ENCODE measurements at regions not wholly inside any gene's neighbourhood (a gene's known extent, or its start where the extent isn't known, plus 50 kb on each side); places are given as distances from the start of the nearest gene placed in this dataset.
A peak's percentile ranks its signal among the peaks of the same experiment; 100 is the strongest.

DNA sequence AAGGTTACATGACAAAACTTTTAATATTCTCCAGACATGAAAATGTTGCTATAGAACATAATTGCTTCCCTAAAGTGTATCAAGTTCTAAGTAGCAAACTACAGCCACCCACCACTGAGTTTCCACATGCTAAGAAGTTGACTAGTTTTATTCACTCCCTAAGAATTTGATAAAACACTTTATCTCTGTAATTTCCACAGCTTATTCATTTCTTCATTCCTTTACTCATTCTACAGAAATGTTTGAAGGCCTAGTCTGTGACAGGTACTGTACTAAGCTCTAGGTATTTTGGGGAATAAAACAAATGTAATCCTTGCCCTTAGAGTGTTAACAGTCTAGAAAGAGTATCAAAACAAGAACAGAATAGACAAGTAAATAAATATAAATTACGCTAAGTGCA lies 101.8 kb upstream of the DIAPH3 start:
- Histone ChIP-seq H3K27ac (ENCODE audit: low read length) (no peak overlapping the region), H2AFZ (ENCODE audit: low read depth, low read length) (no peak overlapping the region), H3K4me2 (ENCODE audit: insufficient read depth, low read length) (no peak overlapping the region), H3K79me2 (ENCODE audit: insufficient read depth, low read length) (no peaks in the 10 kb centered on the region), H3K9me3 (ENCODE audit: insufficient read depth, low read length, severe bottlenecking) (no peaks in the 10 kb centered on the region), H3K9ac (ENCODE audit: low read depth, low read length) (no peak overlapping the region), H3K4me3 (ENCODE audit: low read depth in 1 of 2, low read length in 2 of 2) (no peak overlapping the region), H4K20me1 (ENCODE audit: insufficient read depth, low read length) (no peaks in the 10 kb centered on the region), H3K27me3 (ENCODE audit: insufficient read depth, low read length, poor library complexity) (no peaks in the 10 kb centered on the region), H3K4me1 (ENCODE audit: insufficient read depth, low read length) (peaks cover 14% of the 10 kb centered on the region), H3K36me3 (ENCODE audit: insufficient read depth, low read length) (no peaks in the 10 kb centered on the region)
- no peak for TF ChIP-seq EZH2 (IDR thresholded peaks at IDR 0.05; ENCODE audit: borderline replicate concordance, low read depth, low read length, severe bottlenecking)
- TF ChIP-seq, protein P1, sequence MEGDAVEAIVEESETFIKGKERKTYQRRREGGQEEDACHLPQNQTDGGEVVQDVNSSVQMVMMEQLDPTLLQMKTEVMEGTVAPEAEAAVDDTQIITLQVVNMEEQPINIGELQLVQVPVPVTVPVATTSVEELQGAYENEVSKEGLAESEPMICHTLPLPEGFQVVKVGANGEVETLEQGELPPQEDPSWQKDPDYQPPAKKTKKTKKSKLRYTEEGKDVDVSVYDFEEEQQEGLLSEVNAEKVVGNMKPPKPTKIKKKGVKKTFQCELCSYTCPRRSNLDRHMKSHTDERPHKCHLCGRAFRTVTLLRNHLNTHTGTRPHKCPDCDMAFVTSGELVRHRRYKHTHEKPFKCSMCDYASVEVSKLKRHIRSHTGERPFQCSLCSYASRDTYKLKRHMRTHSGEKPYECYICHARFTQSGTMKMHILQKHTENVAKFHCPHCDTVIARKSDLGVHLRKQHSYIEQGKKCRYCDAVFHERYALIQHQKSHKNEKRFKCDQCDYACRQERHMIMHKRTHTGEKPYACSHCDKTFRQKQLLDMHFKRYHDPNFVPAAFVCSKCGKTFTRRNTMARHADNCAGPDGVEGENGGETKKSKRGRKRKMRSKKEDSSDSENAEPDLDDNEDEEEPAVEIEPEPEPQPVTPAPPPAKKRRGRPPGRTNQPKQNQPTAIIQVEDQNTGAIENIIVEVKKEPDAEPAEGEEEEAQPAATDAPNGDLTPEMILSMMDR (IDR thresholded peaks at IDR 0.05; ENCODE audit: borderline replicate concordance, extremely low read depth, low read length, poor library complexity, severe bottlenecking) = no peak
- ATAC-seq (ENCODE audit: insufficient read depth, low read depth) (no peak), DNase-seq (no peak)

DNA sequence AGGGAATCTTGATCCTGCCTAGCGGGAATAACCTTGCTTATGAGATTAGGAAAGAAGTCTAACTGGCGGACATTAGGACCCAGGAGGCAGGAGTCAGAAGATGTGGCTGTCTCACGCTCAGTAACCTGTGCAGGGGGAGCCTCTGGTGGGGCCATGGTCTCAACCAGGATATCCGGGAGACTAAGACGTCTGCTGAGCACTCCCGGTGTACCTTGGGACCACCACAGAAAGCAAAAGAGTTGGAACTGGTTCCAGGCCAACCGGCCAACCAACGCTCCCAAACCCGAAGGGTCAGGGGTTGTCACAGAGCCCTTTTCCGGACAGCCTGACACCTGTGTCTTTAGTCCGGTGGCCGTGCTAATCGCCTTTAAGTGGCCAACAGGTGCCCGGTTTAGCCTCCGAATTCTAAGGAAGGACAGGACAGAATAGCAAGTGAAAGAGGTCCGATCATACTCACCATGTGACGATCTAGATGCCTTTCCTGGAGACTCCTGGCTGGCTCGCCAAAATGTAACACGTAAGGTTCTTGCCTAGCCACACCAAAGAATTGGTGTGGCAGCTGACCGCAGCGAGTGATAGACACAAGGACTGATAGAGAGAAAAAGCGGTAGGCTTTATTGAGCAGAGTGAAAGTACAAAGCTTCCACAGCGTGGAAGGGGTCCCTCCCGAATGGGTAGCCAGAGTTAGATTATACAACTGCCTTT lies 103.9 kb upstream of the DIAPH3 start:
- peak; percentile 75 for DNase-seq
- no peaks in the 10 kb centered on the region for H3K9me3 ChIP-seq (ENCODE audit: insufficient read depth, low read length, severe bottlenecking)
- H3K79me2 ChIP-seq (ENCODE audit: insufficient read depth, low read length) = no peaks in the 10 kb centered on the region
- H3K27ac ChIP-seq (ENCODE audit: low read length) = peak overlapping the region; percentile 59
- H3K4me2 ChIP-seq (ENCODE audit: insufficient read depth, low read length) = peak overlapping the region; percentile 59
- peak overlapping the region; percentile 31 to 63; a peak in 3 of 4 replicates for H3K4me3 ChIP-seq (ENCODE audit: low read depth in 1 of 2, low read length in 2 of 2)
- no peaks in the 10 kb centered on the region for H3K27me3 ChIP-seq (ENCODE audit: insufficient read depth, low read length, poor library complexity)
- no peaks in the 10 kb centered on the region for H4K20me1 ChIP-seq (ENCODE audit: insufficient read depth, low read length)
- H3K4me1 ChIP-seq (ENCODE audit: insufficient read depth, low read length) = peaks cover 14% of the 10 kb centered on the region
- peak overlapping the region; percentile 53 for H3K9ac ChIP-seq (ENCODE audit: low read depth, low read length)
- peak; percentile 99 for ATAC-seq (ENCODE audit: insufficient read depth, low read depth)
- peak overlapping the region; percentile 82 for H2AFZ ChIP-seq (ENCODE audit: low read depth, low read length)
- no peaks in the 10 kb centered on the region for H3K36me3 ChIP-seq (ENCODE audit: insufficient read depth, low read length)
- TF ChIP-seq EZH2 (IDR thresholded peaks at IDR 0.05; ENCODE audit: borderline replicate concordance, low read depth, low read length, severe bottlenecking) = no peak
- TF ChIP-seq, protein P1 (IDR thresholded peaks at IDR 0.05; ENCODE audit: borderline replicate concordance, extremely low read depth, low read length, poor library complexity, severe bottlenecking) = peak; percentile 24

DNA sequence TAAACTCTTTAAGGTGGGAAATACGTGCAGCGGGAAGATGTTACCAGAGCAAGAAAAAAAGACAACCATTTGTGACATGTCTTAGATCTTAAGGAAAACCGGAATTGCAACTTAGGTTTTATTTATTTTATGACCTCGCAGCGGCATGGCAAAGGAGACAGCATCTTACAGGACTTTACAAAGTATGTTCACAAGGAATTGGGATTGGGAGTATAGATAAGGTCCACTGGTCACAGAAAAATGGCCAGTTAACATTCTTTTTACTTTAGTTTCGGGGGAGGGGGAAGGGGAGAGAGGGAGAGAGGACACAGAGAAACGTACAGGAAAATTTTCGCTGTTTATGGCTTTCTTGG lies 104.5 kb upstream of the DIAPH3 start:
- ATAC-seq (ENCODE audit: insufficient read depth, low read depth) = no peak

More for the DNA sequence above, 104.5 kb upstream of the DIAPH3 start:
- Histone ChIP-seq H3K79me2 (ENCODE audit: insufficient read depth, low read length) (no peaks in the 10 kb centered on the region), H3K4me3 (ENCODE audit: low read depth in 1 of 2, low read length in 2 of 2) (peak overlapping the region; percentile 31 to 63; a peak in 3 of 4 replicates), H3K4me1 (ENCODE audit: insufficient read depth, low read length) (peaks cover 14% of the 10 kb centered on the region), H3K27ac (ENCODE audit: low read length) (peak overlapping the region; percentile 59), H4K20me1 (ENCODE audit: insufficient read depth, low read length) (no peaks in the 10 kb centered on the region), H2AFZ (ENCODE audit: low read depth, low read length) (peak overlapping the region; percentile 82), H3K9ac (ENCODE audit: low read depth, low read length) (peak overlapping the region; percentile 53), H3K27me3 (ENCODE audit: insufficient read depth, low read length, poor library complexity) (no peaks in the 10 kb centered on the region), H3K9me3 (ENCODE audit: insufficient read depth, low read length, severe bottlenecking) (no peaks in the 10 kb centered on the region), H3K36me3 (ENCODE audit: insufficient read depth, low read length) (no peaks in the 10 kb centered on the region), H3K4me2 (ENCODE audit: insufficient read depth, low read length) (peak overlapping the region; percentile 59)
- DNase-seq = no peak
- TF ChIP-seq, protein P1 (IDR thresholded peaks at IDR 0.05; ENCODE audit: borderline replicate concordance, extremely low read depth, low read length, poor library complexity, severe bottlenecking) = no peak
- TF ChIP-seq EZH2 (IDR thresholded peaks at IDR 0.05; ENCODE audit: borderline replicate concordance, low read depth, low read length, severe bottlenecking) = no peak

Measured in DND-41 (cell line).